ENCODE measurements at regions not wholly inside any gene's neighbourhood (a gene's known extent, or its start where the extent isn't known, plus 50 kb on each side); places are given as distances from the start of the nearest gene placed in this dataset.

DNA sequence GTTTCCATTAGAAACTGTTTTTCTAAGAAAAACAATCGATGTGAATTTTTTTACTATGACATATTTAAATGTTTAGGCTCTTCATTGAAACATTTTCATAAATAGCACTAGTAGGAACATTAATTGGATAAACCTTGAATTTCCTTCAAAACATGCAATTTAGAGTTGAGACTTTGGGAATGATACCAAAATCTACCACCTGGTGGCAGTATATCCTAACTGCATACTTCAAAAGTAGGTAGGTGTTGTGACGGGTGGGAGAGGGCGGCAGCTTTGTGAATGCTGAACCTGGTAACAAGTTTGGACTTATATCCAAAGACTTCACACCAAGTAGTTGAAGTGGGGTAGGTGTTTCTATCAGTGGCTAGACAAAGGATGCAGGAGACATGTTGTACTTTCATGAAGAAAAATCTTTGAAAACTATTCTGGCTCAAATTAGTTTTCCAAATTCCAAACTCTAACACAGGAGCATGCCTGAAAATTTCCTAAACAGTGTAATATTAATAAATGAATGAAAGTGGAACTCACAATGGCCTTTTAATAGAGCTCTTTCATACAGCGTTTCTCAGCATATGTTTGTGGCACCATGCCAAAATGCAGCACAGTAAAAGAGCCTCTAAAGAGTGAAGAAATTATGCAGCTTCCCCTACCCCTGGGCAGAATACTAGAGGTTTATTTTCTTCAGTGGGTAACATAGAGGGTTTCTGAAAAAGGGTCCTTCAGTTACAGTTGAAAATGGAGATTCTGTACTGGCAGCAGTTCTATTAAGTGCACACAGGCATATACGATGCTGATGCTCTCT is 201.0 kb upstream of the TPK1 start:
- ChIA-PET CTCF (interaction anchor here (0.8 to 3.4 kb wide), 13 partner anchors 8 to 1063 kb away, joined by 3 to 21 read pairs (median 3); no protein-coding TSS in a partner anchor), POLR2A (no interaction called here)
- peak; percentile 15 for DNase-seq (ENCODE audit: extremely low spot score)
- TF ChIP-seq, protein P1, sequence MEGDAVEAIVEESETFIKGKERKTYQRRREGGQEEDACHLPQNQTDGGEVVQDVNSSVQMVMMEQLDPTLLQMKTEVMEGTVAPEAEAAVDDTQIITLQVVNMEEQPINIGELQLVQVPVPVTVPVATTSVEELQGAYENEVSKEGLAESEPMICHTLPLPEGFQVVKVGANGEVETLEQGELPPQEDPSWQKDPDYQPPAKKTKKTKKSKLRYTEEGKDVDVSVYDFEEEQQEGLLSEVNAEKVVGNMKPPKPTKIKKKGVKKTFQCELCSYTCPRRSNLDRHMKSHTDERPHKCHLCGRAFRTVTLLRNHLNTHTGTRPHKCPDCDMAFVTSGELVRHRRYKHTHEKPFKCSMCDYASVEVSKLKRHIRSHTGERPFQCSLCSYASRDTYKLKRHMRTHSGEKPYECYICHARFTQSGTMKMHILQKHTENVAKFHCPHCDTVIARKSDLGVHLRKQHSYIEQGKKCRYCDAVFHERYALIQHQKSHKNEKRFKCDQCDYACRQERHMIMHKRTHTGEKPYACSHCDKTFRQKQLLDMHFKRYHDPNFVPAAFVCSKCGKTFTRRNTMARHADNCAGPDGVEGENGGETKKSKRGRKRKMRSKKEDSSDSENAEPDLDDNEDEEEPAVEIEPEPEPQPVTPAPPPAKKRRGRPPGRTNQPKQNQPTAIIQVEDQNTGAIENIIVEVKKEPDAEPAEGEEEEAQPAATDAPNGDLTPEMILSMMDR (IDR thresholded peaks at IDR 0.05; ENCODE audit: control extremely low read depth, extremely low read depth, low read depth, missing control alignments) = peak; percentile 70

- CTCF ChIA-PET = interaction anchor here (1.6 kb wide), 1 partner anchor 15 kb away, joined by 3 read pairs; no protein-coding TSS in a partner anchor
- DNase-seq (ENCODE audit: extremely low spot score) = no peak
- POLR2A ChIA-PET = no interaction called here
- TF ChIP-seq, protein P1 (IDR thresholded peaks at IDR 0.05; ENCODE audit: control extremely low read depth, extremely low read depth, low read depth, missing control alignments) = no peak
These were observed 195.3 kb upstream of the TPK1 start for GRCh38 chr7:145031162-145031561.

- CTCF ChIA-PET = interaction anchor here (1.0 to 1.6 kb wide), 2 partner anchors 14 to 22 kb away, joined by 3 read pairs; no protein-coding TSS in a partner anchor
- TF ChIP-seq, protein P1 (IDR thresholded peaks at IDR 0.05; ENCODE audit: control extremely low read depth, extremely low read depth, low read depth, missing control alignments) = no peak
- no peak for DNase-seq (ENCODE audit: extremely low spot score)
- POLR2A ChIA-PET = no interaction called here
These were observed 194.9 kb upstream of the TPK1 start for GRCh38 chr7:145030754-145031153.

DNA sequence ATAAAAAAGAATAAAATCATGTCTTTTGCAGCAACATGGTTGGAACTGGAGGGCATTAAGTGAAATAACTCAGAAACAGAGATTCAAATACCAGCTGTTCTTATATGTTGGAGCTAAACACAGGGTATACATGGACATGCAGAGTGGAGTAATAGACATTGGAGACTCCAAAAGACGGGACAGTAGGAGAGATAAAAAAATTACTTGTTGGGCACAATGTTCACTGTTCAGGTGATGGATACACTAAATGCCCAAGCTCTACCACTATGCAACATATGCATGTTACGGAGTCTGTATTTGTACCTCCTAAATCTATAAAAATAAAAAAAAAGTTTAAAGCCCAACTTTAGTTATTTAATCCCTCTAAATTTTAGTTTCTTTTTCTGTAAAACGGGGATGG is 184.6 kb upstream of the TPK1 start:
- ChIA-PET CTCF (interaction anchor here (0.8 kb wide), 1 partner anchor 17 kb away, joined by 3 read pairs; no protein-coding TSS in a partner anchor), POLR2A (no interaction called here)
- DNase-seq (ENCODE audit: extremely low spot score) = no peak
- TF ChIP-seq, protein P1 (IDR thresholded peaks at IDR 0.05; ENCODE audit: control extremely low read depth, extremely low read depth, low read depth, missing control alignments) = no peak

GRCh38 chr7:145016068-145016467 is 180.2 kb upstream of the TPK1 start:
- POLR2A ChIA-PET = no interaction called here
- TF ChIP-seq, protein P1 (IDR thresholded peaks at IDR 0.05; ENCODE audit: control extremely low read depth, extremely low read depth, low read depth, missing control alignments) = no peak
- no peak for DNase-seq (ENCODE audit: extremely low spot score)
- CTCF ChIA-PET = interaction anchor here (1.2 to 1.5 kb wide), 3 partner anchors 10 to 35 kb away, joined by 3 to 6 read pairs (median 4); no protein-coding TSS in a partner anchor

GRCh38 chr7:145009876-145010275 is 174.0 kb upstream of the TPK1 start:
- ChIA-PET POLR2A (no interaction called here), CTCF (interaction anchor here (0.8 to 1.5 kb wide), 4 partner anchors 10 to 16 kb away, joined by 3 to 5 read pairs (median 3); no protein-coding TSS in a partner anchor)
- no peak for DNase-seq (ENCODE audit: extremely low spot score)
- TF ChIP-seq, protein P1 (IDR thresholded peaks at IDR 0.05; ENCODE audit: control extremely low read depth, extremely low read depth, low read depth, missing control alignments) = no peak

Data from GM10248 (cell line).